ENCODE measurements at regions not wholly inside any gene's neighbourhood (a gene's known extent, or its start where the extent isn't known, plus 50 kb on each side); places are given as distances from the start of the nearest gene placed in this dataset.
"Not testable (repeated sequence)": the region's sequence is repeated elsewhere in the genome, so short reads cannot be mapped to it uniquely, and the experiment has no call there.

GRCh38 chr9:88880199-88880598 is 111.1 kb upstream of the S1PR3 start:
- DNase-seq = no peak

- not testable (repeated sequence) for DNase-seq
These were observed 107.0 kb upstream of the S1PR3 start for GRCh38 chr9:88884291-88884690.

GRCh38 chr9:88886762-88887161 is 104.5 kb upstream of the S1PR3 start:
- DNase-seq = not testable (repeated sequence)

GRCh38 chr9:88889386-88889785 is 101.9 kb upstream of the S1PR3 start:
- DNase-seq = peak; percentile 38

- DNase-seq = no peak
These were observed 100.7 kb upstream of the S1PR3 start for GRCh38 chr9:88890546-88890945.

GRCh38 chr9:88891040-88891439 is 100.2 kb upstream of the S1PR3 start:
- DNase-seq = no peak

- no peak for DNase-seq
These were observed 98.5 kb upstream of the S1PR3 start for GRCh38 chr9:88892724-88893123.

GRCh38 chr9:88897081-88897480 is 94.2 kb upstream of the S1PR3 start:
- DNase-seq = no peak

- no peak for DNase-seq
These were observed 93.1 kb upstream of the S1PR3 start for GRCh38 chr9:88898039-88898720.

GRCh38 chr9:88905506-88905905 is 85.8 kb upstream of the S1PR3 start:
- no peak for DNase-seq

GRCh38 chr9:88915916-88916315 is 75.4 kb upstream of the S1PR3 start:
- DNase-seq = no peak

GRCh38 chr9:88916894-88917293 is 74.4 kb upstream of the S1PR3 start:
- no peak for DNase-seq

- no peak for DNase-seq
These were observed 73.9 kb upstream of the S1PR3 start for GRCh38 chr9:88917375-88917774.

- not testable (repeated sequence) for DNase-seq
These were observed 72.7 kb upstream of the S1PR3 start for GRCh38 chr9:88918537-88918936.

GRCh38 chr9:88920645-88921044 is 70.6 kb upstream of the S1PR3 start:
- no peak for DNase-seq

- no peak for DNase-seq
These were observed 69.2 kb upstream of the S1PR3 start for GRCh38 chr9:88922091-88922490.

- DNase-seq = no peak
These were observed 68.2 kb upstream of the S1PR3 start for GRCh38 chr9:88923092-88923491.

GRCh38 chr9:88923653-88924288 is 67.5 kb upstream of the S1PR3 start:
- no peak for DNase-seq

GRCh38 chr9:88925481-88925880 is 65.8 kb upstream of the S1PR3 start:
- DNase-seq = peak; percentile 9

GRCh38 chr9:88926781-88927505 is 64.3 kb upstream of the S1PR3 start:
- DNase-seq = no peak

- DNase-seq = no peak
These were observed 63.8 kb upstream of the S1PR3 start for GRCh38 chr9:88927510-88927909.

GRCh38 chr9:88930716-88931115 is 60.6 kb upstream of the S1PR3 start:
- no peak for DNase-seq

GRCh38 chr9:88932766-88933165 is 58.5 kb upstream of the S1PR3 start:
- no peak for DNase-seq
